Adipose tissue (tissue), 3 donors: ENCODE measurements at regions not wholly inside any gene's neighbourhood (a gene's known extent, or its start where the extent isn't known, plus 50 kb on each side); places are given as distances from the start of the nearest gene placed in this dataset.

ENCODE experiments used
- H3K27ac ChIP-seq: one replicate; pipeline ENCODE4 v1.5.1; 2013; ENCODE audit warnings: low read depth, low read length
- WGBS, 3 donors: extraction: QIAGEN DNeasy Blood & Tissue Kit; methylation state at CpG; one replicate each; pipeline ENCODE4 v1.1.7; 2013; 5-methylcytosine and 5-hydroxymethylcytosine counted together
- donor health status: healthy with polysubstance abuse.
- donor health status: Bipolar disorder and iron deficiency.
- donor health status: healthy.

- 83 to 94% (median 91%) methylated on average over 5 of the region's 5 CpGs for WGBS, 3 donors
- H3K27ac ChIP-seq: no peak overlapping the region
Observed at GRCh38 chr2:217335341-217335966, 475.6 kb upstream of the TNP1 start.

- H3K27ac ChIP-seq: no peak overlapping the region
Observed at GRCh38 chr2:217334561-217334960, 474.7 kb upstream of the TNP1 start.

GRCh38 chr2:217332866-217333265 is 473.0 kb upstream of the TNP1 start:
- H3K27ac ChIP-seq: no peak overlapping the region
- 85 to 96% (median 95%) methylated on average over 9 of the region's 9 CpGs for WGBS, 3 donors

GRCh38 chr2:217332417-217332791 is 472.5 kb upstream of the TNP1 start:
- 92 to 99% (median 98%) methylated on average over 2 of the region's 2 CpGs for WGBS, 3 donors
- no peak overlapping the region for H3K27ac ChIP-seq

- no peak overlapping the region for H3K27ac ChIP-seq
- 21 to 53% (median 44%) methylated on average over 3 of the region's 3 CpGs for WGBS, 3 donors
Observed at GRCh38 chr2:217331523-217332416, 471.9 kb upstream of the TNP1 start.

- H3K27ac ChIP-seq: no peak overlapping the region
- WGBS, 3 donors: 95% methylated on average over 9 of the region's 9 CpGs
Observed at GRCh38 chr2:217330647-217331046, 470.8 kb upstream of the TNP1 start.

GRCh38 chr2:217329023-217329431 is 469.2 kb upstream of the TNP1 start:
- 68 to 77% (median 69%) methylated on average over 4 of the region's 4 CpGs for WGBS, 3 donors
- H3K27ac ChIP-seq: no peak overlapping the region

GRCh38 chr2:217328622-217328978 is 468.7 kb upstream of the TNP1 start:
- no peak overlapping the region for H3K27ac ChIP-seq
- WGBS, 3 donors: 85 to 88% (median 85%) methylated on average over 2 of the region's 2 CpGs

- no peak overlapping the region for H3K27ac ChIP-seq
- 79 to 98% (median 84%) methylated on average over 3 of the region's 3 CpGs for WGBS, 3 donors
Observed at GRCh38 chr2:217327953-217328621, 468.2 kb upstream of the TNP1 start.

GRCh38 chr2:217326238-217327022 is 466.6 kb upstream of the TNP1 start:
- no peak overlapping the region for H3K27ac ChIP-seq
- WGBS, 3 donors: 48 to 90% (median 80%) methylated on average over 1 of the region's 1 CpG

GRCh38 chr2:217325816-217326215 is 466.0 kb upstream of the TNP1 start:
- WGBS, 3 donors: 65 to 91% (median 90%) methylated on average over 2 of the region's 2 CpGs
- H3K27ac ChIP-seq: no peak overlapping the region

- no peak overlapping the region for H3K27ac ChIP-seq
- 69 to 91% (median 88%) methylated on average over 2 of the region's 2 CpGs for WGBS, 3 donors
Observed at GRCh38 chr2:217325251-217325650, 465.4 kb upstream of the TNP1 start.

GRCh38 chr2:217316743-217317142 is 456.9 kb upstream of the TNP1 start:
- H3K27ac ChIP-seq: no peak overlapping the region
- 20 to 57% (median 32%) methylated on average over 1 of the region's 1 CpG for WGBS, 3 donors

- 44 to 54% (median 47%) methylated on average over 5 of the region's 5 CpGs for WGBS, 3 donors
- H3K27ac ChIP-seq: no peak overlapping the region
Observed at GRCh38 chr2:217314021-217314460, 454.2 kb upstream of the TNP1 start.

GRCh38 chr2:217313386-217313785 is 453.5 kb upstream of the TNP1 start:
- H3K27ac ChIP-seq: no peak overlapping the region
- WGBS, 3 donors: 87 to 91% (median 88%) methylated on average over 4 of the region's 4 CpGs

- H3K27ac ChIP-seq: no peak overlapping the region
- WGBS, 3 donors: 97 to 98% (median 97%) methylated on average over 4 of the region's 4 CpGs
Observed at GRCh38 chr2:217309056-217309455, 449.2 kb upstream of the TNP1 start.

- WGBS, 3 donors: 45 to 72% (median 57%) methylated on average over 4 of the region's 4 CpGs
- no peak overlapping the region for H3K27ac ChIP-seq
Observed at GRCh38 chr2:217307023-217307422, 447.2 kb upstream of the TNP1 start.

GRCh38 chr2:217305882-217306281 is 446.0 kb upstream of the TNP1 start:
- WGBS, 3 donors: 82 to 95% (median 91%) methylated on average over 3 of the region's 3 CpGs

GRCh38 chr2:217304582-217304981 is 444.7 kb upstream of the TNP1 start:
- no peak overlapping the region for H3K27ac ChIP-seq

More at GRCh38 chr2:217305882-217306281, 446.0 kb upstream of the TNP1 start:
- H3K27ac ChIP-seq: no peak overlapping the region
